C4-2B (cell line): ENCODE measurements at regions not wholly inside any gene's neighbourhood (a gene's known extent, or its start where the extent isn't known, plus 50 kb on each side); places are given as distances from the start of the nearest gene placed in this dataset.
A peak's percentile ranks its signal among the peaks of the same experiment; 100 is the strongest.
"Not testable (repeated sequence)": the region's sequence is repeated elsewhere in the genome, so short reads cannot be mapped to it uniquely, and the experiment has no call there.

ENCODE experiments used
- H3K27ac ChIP-seq: fragments of 450-650 bp; 2 replicates; pipeline ENCODE4 v1.5.1; 2017
- CTCF ChIP-seq: fragments of 450-650 bp; conservative IDR thresholded peaks from 2 replicates; pipeline ENCODE4 v1.5.1; 2017; ENCODE audit warnings: mild to moderate bottlenecking
- ZFX ChIP-seq: fragments of 450-650 bp; IDR thresholded peaks from 2 replicates; pipeline ENCODE4 v1.6.1; 2017

DNA sequence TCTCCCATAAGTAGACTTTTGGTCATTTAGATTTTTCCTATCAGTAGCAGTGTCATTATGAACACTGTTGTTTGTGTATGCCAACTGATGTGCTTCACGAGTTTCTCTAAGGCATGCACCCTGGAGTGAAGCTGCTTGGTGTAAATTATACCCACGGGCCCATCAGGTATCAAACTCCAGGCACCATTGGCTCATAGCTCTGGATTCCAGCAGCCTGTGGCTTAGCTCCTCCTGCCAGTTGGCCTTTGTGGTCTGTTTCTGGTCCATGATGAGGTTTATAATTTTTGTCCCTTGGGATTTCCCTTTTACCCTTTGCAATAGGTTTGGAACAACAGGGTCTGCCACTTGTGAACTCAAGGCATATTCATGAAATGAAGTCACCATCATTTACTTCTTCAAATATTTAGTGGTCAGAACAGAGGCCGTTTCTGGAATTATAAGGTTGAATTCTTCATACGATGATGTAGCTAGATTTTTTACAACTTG lies 350.5 kb downstream of the PRL start:
- H3K27ac ChIP-seq, result no peak overlapping the region
- TF ChIP-seq ZFX (no peak), CTCF (no peak)

DNA sequence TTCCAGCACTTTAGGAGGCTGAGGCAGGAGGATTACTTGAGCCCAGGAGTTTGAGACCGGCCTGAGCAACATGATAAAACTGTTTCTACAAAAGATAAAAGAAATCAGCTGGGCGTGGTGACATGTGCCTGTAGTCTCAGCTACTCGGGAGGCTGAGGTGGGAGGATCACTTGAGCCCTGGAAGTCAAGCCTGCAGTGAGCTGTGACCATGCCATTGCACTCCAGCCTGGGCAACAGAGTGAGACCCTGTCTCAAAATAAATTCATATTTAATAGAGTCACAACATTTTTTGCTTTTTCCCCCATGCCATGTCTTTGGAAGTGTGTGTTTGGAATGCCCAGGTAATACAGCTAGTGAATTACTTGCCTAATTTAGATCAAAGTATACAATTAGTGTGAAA lies 349.6 kb downstream of the PRL start:
- H3K27ac ChIP-seq, result not testable (repeated sequence)

DNA sequence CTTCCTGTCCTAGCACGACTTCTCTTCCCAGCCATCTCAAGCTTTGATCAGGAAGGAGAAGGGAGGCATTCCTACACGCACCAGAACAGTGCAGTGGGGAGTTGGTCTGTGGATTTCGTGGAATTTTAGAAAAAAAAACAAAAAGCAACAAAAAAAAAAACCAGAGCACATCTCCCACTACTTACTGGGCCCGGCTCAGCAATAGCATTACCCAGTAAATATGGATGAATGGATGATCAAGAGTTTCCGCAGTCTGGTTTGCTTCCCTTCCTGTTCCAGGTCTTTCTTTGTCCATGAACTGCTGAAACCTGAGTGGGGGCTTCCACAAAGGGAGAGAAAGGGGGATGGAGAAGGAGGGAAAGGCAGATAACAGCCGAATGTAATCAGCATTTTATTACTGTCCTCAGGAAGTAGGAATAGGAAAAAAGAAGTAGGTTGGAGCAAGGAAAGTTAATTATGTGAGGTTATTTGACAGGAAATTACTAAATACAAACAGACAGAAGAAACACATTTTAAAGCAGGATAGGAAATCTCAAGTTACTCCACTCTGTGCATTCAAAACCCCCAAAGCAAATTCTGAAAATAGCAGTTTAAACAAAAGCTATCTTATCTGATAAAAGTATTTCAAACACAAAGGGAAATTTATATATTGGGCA lies 349.0 kb downstream of the PRL start:
- no peak for TF ChIP-seq CTCF
- TF ChIP-seq ZFX, result no peak
- no peak overlapping the region; the same call in 1 of the 2 replicates for H3K27ac ChIP-seq

- TF ChIP-seq CTCF (no peak), ZFX (no peak)
- H3K27ac ChIP-seq, result no peak overlapping the region
Measured at GRCh38 chr6:21949211-21949801, 347.5 kb downstream of the PRL start.

DNA sequence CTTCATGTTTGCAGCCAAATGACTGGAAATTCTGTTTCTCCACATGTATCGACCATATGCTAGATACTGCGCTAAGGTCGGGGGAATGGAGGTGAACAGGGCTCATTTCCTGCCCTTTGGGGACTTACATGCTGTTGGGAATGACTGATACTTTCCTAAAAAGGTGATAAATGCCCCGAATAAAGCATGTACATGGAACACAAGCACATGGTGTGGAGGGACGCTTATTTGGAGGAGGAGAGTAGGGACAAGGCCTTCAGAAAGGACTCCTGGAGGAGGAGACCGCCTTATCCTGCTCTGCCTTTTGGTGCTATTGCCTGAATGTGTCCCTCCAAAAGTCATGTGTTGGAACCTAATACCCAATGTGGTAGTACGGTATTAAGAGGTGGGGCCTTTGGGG lies 344.5 kb downstream of the PRL start:
- no peak overlapping the region for H3K27ac ChIP-seq
- TF ChIP-seq CTCF (no peak), ZFX (no peak)

DNA sequence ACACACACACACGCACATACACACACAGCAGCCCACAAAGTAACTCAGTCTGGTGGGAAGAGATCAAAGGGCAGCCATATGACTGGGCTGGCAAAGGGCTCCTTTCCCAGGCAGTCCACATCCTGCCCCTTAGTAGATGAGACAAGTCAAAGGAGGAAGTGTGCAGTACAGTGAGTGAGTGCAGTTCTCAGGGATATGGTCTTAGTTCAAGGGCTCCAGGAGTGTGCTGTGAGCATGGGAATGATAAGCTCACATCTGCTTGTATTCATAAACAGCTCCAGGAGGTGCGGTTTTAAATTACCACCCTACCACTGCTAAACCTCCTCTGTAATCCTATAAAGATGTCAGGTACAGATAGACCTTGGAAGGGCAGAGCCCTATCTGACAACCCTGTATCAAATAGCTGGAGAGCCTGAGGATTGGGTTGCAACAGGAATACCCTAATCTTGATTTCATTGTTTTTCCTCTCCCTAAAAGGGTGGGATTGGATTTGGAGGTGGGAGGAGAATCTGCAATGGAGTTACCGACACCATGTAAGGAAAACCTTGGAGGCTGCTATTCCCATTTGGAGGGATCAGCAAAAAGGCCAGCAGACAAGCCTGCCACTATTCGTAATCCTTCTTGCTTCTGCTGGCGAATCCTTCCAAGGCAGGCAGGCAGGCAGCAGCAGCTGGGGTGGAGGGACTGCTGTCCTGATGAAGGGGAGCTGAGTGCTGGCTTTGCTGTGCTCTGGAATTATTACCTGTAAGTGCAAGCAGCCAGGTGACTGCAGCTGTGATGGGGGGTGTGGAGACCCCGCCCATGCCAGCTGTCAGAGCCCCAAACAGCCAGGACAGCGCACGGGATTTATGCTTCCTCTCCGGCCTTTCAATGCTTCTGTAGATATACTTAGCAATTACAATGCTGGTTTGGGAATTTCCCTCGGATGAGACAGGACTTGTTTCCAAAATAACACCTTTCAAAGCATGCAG lies 342.7 kb downstream of the PRL start:
- no peak for TF ChIP-seq CTCF
- no peak for TF ChIP-seq ZFX
- peak overlapping the region; percentile 20; the same call in 1 of the 2 replicates for H3K27ac ChIP-seq

DNA sequence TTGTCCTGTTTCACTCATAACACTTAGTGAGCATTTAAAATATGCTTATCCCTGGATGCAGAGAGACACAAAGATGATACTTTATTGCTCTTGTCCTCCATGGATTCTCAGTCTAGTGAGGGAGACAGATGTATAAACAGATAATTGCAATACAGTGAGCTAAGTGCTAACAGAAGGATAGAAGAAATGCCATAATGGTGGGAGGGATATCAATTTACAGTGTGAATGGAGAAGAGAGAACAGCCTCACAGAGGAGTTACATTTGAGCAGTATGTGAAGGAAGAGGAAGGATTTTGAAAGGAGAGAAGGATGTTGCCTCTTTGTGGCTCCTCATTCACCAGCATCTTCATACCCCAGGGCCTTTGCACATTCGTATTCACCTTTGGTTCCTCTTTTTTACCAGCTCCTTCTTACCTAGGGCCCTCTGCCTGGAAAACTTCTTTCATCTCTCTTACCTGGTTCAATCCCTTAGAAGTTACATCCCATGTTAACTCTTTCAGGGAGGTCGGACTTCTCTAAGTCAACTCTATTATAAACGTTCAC lies 341.7 kb downstream of the PRL start:
- H3K27ac ChIP-seq, result no peak overlapping the region
- no peak for TF ChIP-seq CTCF
- no peak for TF ChIP-seq ZFX
